ENCODE measurements at regions not wholly inside any gene's neighbourhood (a gene's known extent, or its start where the extent isn't known, plus 50 kb on each side); places are given as distances from the start of the nearest gene placed in this dataset.

DNA sequence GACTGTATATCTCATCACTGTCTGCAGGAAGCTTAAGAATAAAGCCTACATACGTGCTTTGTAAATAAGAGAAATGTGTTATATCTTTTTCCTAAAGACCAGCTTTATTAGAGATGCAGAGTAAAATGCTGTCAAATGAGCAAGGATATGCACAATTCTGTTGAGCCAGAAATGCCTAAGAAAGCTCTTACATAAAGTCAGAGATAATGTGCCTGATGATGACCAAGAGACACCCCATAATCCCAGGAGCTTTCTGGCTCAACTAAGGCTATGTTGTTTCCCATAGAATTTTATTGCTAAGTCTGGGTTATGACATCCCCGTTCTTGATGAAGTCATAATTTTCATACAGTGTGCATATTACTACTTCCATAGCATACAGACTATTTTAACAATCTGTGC lies 209.9 kb downstream of the GALC start:
- DNase-seq (ENCODE audit: low spot score, unreplicated experiment) = no peak

DNA sequence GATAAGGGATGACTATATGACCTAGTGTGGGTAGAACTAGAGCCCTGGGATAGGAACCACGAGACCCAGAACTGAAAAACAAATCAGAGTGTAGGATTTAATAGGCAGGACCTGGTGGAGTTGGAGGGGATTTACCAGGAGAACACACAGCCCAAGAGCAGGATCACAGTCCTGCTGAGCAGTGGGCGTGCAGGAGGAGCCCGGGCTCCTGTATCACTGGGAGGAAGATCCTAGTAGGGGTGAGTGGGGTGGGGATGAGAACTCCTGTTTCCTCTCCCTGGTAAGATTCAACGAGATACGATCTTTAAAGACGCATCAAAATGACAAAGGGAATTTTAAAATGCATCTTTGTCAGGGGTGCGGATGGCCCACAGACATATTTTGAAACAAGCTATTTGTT lies 220.1 kb downstream of the GALC start:
- Mint-ChIP-seq H3K36me3 (ENCODE audit: insufficient read depth) (no peaks in the 10 kb centered on the region), H3K4me3 (ENCODE audit: low read depth) (no peak overlapping the region), H3K9me3 (ENCODE audit: low read depth) (peaks cover 7% of the 10 kb centered on the region), H3K4me1 (ENCODE audit: low read depth) (no peaks in the 10 kb centered on the region), H3K27me3 (peaks cover 2% of the 10 kb centered on the region), H3K27ac (no peak overlapping the region)
- DNase-seq (ENCODE audit: low spot score, unreplicated experiment) = no peak
- TF ChIP-seq, protein P1, sequence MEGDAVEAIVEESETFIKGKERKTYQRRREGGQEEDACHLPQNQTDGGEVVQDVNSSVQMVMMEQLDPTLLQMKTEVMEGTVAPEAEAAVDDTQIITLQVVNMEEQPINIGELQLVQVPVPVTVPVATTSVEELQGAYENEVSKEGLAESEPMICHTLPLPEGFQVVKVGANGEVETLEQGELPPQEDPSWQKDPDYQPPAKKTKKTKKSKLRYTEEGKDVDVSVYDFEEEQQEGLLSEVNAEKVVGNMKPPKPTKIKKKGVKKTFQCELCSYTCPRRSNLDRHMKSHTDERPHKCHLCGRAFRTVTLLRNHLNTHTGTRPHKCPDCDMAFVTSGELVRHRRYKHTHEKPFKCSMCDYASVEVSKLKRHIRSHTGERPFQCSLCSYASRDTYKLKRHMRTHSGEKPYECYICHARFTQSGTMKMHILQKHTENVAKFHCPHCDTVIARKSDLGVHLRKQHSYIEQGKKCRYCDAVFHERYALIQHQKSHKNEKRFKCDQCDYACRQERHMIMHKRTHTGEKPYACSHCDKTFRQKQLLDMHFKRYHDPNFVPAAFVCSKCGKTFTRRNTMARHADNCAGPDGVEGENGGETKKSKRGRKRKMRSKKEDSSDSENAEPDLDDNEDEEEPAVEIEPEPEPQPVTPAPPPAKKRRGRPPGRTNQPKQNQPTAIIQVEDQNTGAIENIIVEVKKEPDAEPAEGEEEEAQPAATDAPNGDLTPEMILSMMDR (IDR thresholded peaks at IDR 0.05; ENCODE audit: unreplicated experiment) = no peak

More for the DNA sequence above, 209.9 kb downstream of the GALC start:
- Mint-ChIP-seq H3K27me3 (no peaks in the 10 kb centered on the region), H3K27ac (no peak overlapping the region), H3K4me3 (ENCODE audit: low read depth) (no peak overlapping the region), H3K9me3 (ENCODE audit: low read depth) (peaks cover 15% of the 10 kb centered on the region), H3K36me3 (ENCODE audit: insufficient read depth) (no peaks in the 10 kb centered on the region), H3K4me1 (ENCODE audit: low read depth) (no peaks in the 10 kb centered on the region)
- TF ChIP-seq, protein P1 (IDR thresholded peaks at IDR 0.05; ENCODE audit: unreplicated experiment) = no peak

DNA sequence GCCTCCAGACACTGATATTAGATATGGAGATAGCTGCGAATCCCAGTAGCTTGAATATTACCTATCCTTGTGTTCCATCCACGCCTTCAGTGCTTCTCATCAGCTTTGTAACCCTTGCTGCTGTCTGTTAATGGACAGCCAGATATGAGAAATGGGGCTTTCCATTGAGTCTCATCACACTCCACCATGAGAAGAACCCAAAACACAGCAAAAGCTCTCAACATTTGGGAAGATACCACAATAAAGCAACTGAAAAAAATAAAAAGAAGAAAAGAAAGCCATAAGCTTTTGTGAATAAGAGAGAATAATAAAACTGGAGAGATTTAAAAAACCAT lies 225.4 kb downstream of the GALC start:
- no peak for DNase-seq (ENCODE audit: low spot score, unreplicated experiment)
- Mint-ChIP-seq H3K4me1 (ENCODE audit: low read depth) (no peaks in the 10 kb centered on the region), H3K9me3 (ENCODE audit: low read depth) (peaks cover 13% of the 10 kb centered on the region), H3K27me3 (peaks cover 34% of the 10 kb centered on the region), H3K4me3 (ENCODE audit: low read depth) (no peak overlapping the region), H3K27ac (no peak overlapping the region), H3K36me3 (ENCODE audit: insufficient read depth) (no peaks in the 10 kb centered on the region)
- TF ChIP-seq, protein P1 (IDR thresholded peaks at IDR 0.05; ENCODE audit: unreplicated experiment) = no peak

DNA sequence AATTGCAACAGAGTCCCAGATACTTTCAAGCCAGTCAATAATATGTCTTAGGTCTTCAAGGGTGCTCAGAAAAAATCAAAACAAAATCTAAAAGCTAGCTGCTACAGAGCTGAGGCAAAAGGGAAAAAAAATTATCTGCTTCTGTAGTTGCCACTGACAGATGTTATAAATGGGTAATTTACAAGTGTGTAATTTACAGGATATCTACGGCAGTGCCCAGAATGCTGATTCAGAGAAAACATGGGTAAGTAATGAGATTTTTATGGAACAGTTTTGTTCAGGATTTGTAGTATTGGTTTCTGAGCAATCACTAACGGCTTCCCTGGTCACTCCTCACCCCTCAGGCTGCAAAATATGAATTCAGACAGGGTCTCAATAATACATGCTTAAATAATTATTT lies 234.1 kb downstream of the GALC start:
- peaks cover 6% of the 10 kb centered on the region for H3K4me1 Mint-ChIP-seq (ENCODE audit: low read depth)
- no peak overlapping the region for H3K27ac Mint-ChIP-seq
- TF ChIP-seq, protein P1 (IDR thresholded peaks at IDR 0.05; ENCODE audit: unreplicated experiment) = no peak
- peaks cover 19% of the 10 kb centered on the region for H3K27me3 Mint-ChIP-seq
- H3K36me3 Mint-ChIP-seq (ENCODE audit: insufficient read depth) = no peaks in the 10 kb centered on the region
- no peak for DNase-seq (ENCODE audit: low spot score, unreplicated experiment)
- H3K4me3 Mint-ChIP-seq (ENCODE audit: low read depth) = no peak overlapping the region
- H3K9me3 Mint-ChIP-seq (ENCODE audit: low read depth) = peaks cover 9% of the 10 kb centered on the region

DNA sequence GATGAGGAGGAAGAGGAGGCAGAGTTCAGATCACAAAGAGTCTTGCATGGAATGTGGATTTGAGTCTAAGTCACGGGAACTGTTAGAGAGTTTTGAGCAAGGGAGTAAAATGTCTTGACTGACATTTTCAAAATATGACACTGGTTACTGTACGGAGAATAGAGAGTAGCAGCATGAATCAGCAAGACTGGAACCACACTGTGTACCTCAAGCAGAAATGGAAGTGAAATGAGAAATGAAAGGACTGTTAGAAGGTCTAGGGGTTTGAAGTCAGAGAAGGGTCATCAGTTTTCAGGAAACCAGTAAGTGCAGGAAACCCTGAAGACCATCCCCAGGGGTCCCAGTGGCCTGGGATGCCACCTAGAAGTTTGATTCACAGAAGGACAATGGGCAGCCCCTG lies 236.3 kb downstream of the GALC start:
- Mint-ChIP-seq H3K9me3 (ENCODE audit: low read depth) (no peaks in the 10 kb centered on the region), H3K4me3 (ENCODE audit: low read depth) (no peak overlapping the region), H3K4me1 (ENCODE audit: low read depth) (peaks cover 6% of the 10 kb centered on the region), H3K27ac (no peak overlapping the region), H3K36me3 (ENCODE audit: insufficient read depth) (no peaks in the 10 kb centered on the region), H3K27me3 (peaks cover 8% of the 10 kb centered on the region)
- TF ChIP-seq, protein P1 (IDR thresholded peaks at IDR 0.05; ENCODE audit: unreplicated experiment) = no peak
- DNase-seq (ENCODE audit: low spot score, unreplicated experiment) = no peak
